Gastrocnemius medialis (tissue), 4 donors: ENCODE measurements at regions not wholly inside any gene's neighbourhood (a gene's known extent, or its start where the extent isn't known, plus 50 kb on each side); places are given as distances from the start of the nearest gene placed in this dataset.
A peak's percentile ranks its signal among the peaks of the same experiment; 100 is the strongest.
"Not testable (repeated sequence)": the region's sequence is repeated elsewhere in the genome, so short reads cannot be mapped to it uniquely, and the experiment has no call there.

ENCODE experiments used
- ATAC-seq, 2 donors: fragments of 150-250 bp; one replicate each; pipeline ENCODE4 v1.9.1; 2016
- DNase-seq, 2 donors: peaks; one replicate each; pipeline ENCODE4 v3.0.0-alpha.2; 2019
- H3K27ac ChIP-seq, 4 donors: fragments of 200-600 bp; sonication (generic); 1 replicate in 1 of 4; 2 replicates in 3 of 4; pipeline ENCODE4 v1.5.1; 2016 to 2018; ENCODE audit warnings: mild to moderate bottlenecking in 2 of 4, moderate library complexity in 1 of 4
- H3K27me3 ChIP-seq, 3 donors: fragments of 200-600 bp; sonication (generic) in 2 of 3; 1 replicate in 1 of 3; 2 replicates in 2 of 3; pipeline versions ENCODE4 v1.5.1 to v1.6.0; 2016 to 2019; ENCODE audit warnings: mild to moderate bottlenecking in 1 of 3, moderate library complexity in 1 of 3
- H3K36me3 ChIP-seq, 2 donors: fragments of 200-600 bp; sonication (generic) in 1 of 2; one replicate each; pipeline ENCODE4 v1.5.1; 2017 to 2018
- H3K4me1 ChIP-seq, 2 donors: fragments of 200-600 bp; sonication (generic) in 1 of 2; one replicate each; pipeline ENCODE4 v1.5.1; 2016 to 2017; ENCODE audit warnings: mild to moderate bottlenecking in 2 of 2
- H3K4me3 ChIP-seq, 4 donors: fragments of 200-600 bp; sonication (generic) in 3 of 4; 1 replicate in 1 of 4; 2 replicates in 3 of 4; pipeline ENCODE4 v1.5.1; 2016 to 2019; ENCODE audit warnings: mild to moderate bottlenecking in 2 of 4
- H3K9me3 ChIP-seq, 3 donors: fragments of 200-600 bp; sonication (generic) in 2 of 3; 1 replicate in 1 of 3; 2 replicates in 2 of 3; pipeline ENCODE4 v1.5.1; 2016 to 2019
- POLR2A ChIP-seq, 2 donors: fragments of 450-650 bp; IDR thresholded peaks; one replicate each; pipeline ENCODE4 v1.6.1; 2017; ENCODE audit warnings: antibody characterized with exemption in 2 of 2, mild to moderate bottlenecking in 2 of 2, moderate library complexity in 2 of 2
- in situ Hi-C, 4 donors: fragments of 200-750 bp; cut with MboI; loops; one replicate each; pipeline versions ENCODE4 v1.15.0 to v1.8.0; 2017; ENCODE audit warnings: low sequenced_read_pairs in 4 of 4
- intact Hi-C: fragments of 100-400 bp; cut with DNase I; formaldehyde crosslinking; loops from one replicate; pipeline ENCODE4 v1.15.1; 2023; ENCODE audit warnings: low total_unique reads
- TF ChIP-seq, protein P1 (sequence below), 5 experiments: fragments of 450-650 bp in 3 of 5; fragments of 200-600 bp in 2 of 5; sonication (generic) in 2 of 5; IDR thresholded peaks in 4 of 5; conservative IDR thresholded peaks in 1 of 5; 1 replicate in 4 of 5; 2 replicates in 1 of 5; pipeline ENCODE4 v1.5.1; 2016 to 2019; ENCODE audit warnings: antibody characterized with exemption in 5 of 5, mild to moderate bottlenecking in 3 of 5, moderate library complexity in 3 of 5

DNA sequence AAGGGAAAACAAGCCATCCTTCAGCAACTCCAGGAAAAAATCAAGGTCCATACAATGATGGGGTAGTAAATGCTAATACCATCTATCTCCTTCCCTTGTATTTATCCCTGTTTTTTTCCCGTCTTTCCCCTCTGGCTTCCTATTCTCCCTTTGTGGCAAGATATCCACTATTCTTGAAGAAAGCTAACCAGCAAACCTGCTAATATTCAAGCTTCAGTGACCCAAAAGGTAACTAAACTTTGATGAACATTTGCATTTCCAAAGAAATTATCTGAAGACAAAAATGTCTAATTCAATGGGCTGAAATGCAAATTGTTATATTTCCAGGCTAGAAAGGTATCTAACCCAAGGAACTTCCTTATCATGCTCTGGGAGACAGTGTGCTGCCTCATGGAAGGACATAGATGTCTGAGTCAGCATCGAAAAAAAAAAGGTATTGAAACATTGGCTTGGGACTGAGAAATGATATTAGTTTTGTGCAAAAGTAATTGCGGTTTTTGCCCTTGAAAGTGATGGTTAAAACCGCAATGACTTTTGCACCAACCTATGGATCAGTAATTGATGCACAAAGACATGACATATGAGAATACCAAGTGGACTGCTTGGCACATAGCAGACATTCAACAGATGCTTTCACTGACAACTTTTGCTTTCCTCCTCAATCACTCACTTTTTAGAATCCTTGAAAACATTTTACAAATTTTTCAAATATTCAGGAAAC is 63.7 kb upstream of the HNMT start:
- H3K4me3 ChIP-seq = no peak overlapping the region
- no peaks in the 10 kb centered on the region for H3K9me3 ChIP-seq
- no peaks in the 10 kb centered on the region for H3K4me1 ChIP-seq
- H3K27me3 ChIP-seq = no peaks in the 10 kb centered on the region
- in situ Hi-C loops = loop anchor here in 2 of 4 donors (25.0 kb wide), 2 partner anchors 487 to 937 kb away; no protein-coding TSS in a partner anchor
- H3K36me3 ChIP-seq = no peaks in the 10 kb centered on the region
- DNase-seq = no peak
- no peak for TF ChIP-seq POLR2A (IDR thresholded peaks at IDR 0.05)
- TF ChIP-seq, protein P1, sequence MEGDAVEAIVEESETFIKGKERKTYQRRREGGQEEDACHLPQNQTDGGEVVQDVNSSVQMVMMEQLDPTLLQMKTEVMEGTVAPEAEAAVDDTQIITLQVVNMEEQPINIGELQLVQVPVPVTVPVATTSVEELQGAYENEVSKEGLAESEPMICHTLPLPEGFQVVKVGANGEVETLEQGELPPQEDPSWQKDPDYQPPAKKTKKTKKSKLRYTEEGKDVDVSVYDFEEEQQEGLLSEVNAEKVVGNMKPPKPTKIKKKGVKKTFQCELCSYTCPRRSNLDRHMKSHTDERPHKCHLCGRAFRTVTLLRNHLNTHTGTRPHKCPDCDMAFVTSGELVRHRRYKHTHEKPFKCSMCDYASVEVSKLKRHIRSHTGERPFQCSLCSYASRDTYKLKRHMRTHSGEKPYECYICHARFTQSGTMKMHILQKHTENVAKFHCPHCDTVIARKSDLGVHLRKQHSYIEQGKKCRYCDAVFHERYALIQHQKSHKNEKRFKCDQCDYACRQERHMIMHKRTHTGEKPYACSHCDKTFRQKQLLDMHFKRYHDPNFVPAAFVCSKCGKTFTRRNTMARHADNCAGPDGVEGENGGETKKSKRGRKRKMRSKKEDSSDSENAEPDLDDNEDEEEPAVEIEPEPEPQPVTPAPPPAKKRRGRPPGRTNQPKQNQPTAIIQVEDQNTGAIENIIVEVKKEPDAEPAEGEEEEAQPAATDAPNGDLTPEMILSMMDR (IDR thresholded peaks at IDR 0.05 in 4 of 5, conservative IDR thresholded peaks at IDR 0.05 in 1 of 5) = no peak
- H3K27ac ChIP-seq = no peak overlapping the region
- intact Hi-C loops = no loop called here
- ATAC-seq = no peak

DNA sequence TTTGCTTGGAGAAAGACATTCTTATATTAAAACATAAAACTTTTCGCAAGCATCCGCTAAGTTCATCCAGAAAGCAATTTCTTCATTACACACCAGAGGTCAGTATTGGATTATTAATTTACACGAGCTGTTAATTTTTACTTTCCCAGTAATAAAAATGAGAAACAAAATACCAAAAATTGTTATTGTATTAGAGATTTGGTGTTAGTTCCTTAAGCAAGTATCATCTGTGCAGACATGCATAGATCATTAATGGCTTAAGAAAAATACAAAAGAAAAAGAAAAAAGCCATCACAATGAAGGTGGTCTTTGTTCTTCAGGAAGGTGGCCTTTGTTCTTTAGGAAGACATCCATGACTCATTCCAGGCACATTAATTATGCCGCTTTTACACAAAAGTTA is 53.6 kb upstream of the HNMT start:
- Histone ChIP-seq H3K27ac (no peak overlapping the region), H3K27me3 (no peaks in the 10 kb centered on the region), H3K4me1 (no peaks in the 10 kb centered on the region), H3K9me3 (no peaks in the 10 kb centered on the region), H3K4me3 (no peak overlapping the region), H3K36me3 (no peaks in the 10 kb centered on the region)
- TF ChIP-seq POLR2A (IDR thresholded peaks at IDR 0.05) = no peak
- TF ChIP-seq, protein P1 (IDR thresholded peaks at IDR 0.05 in 4 of 5, conservative IDR thresholded peaks at IDR 0.05 in 1 of 5) = peak in 4 of 5 experiments; percentile 33 to 54 (median 46)
- no peak for ATAC-seq
- in situ Hi-C loops (loop anchor here (10.0 to 25.0 kb wide), 4 partner anchors 477 to 927 kb away; partner anchors contain the start of gene NXPH2 (in 1 of the 4)), intact Hi-C loops (loop anchor here (10.0 kb wide), 1 partner anchor 464 kb away; no protein-coding TSS in a partner anchor)
- no peak for DNase-seq

DNA sequence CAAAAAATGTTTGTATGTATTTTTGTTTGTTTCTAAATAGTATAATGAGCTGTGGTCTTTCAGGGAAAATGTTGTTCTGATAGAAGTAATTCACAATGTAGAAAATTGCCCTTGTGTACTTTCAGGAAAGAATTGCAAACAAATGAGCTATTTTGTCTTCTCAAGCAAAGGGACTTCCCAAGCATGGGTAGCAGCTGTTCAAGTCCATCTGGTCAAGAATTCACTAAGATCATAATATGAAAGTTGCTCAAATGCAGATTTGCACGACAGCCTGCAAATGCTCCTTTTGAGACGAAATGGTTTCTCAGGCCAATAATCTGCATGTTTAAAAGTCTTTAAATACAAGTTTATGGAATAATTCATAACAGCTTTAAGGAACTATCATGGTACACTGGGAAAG is 51.9 kb upstream of the HNMT start:
- no peak overlapping the region for H3K4me3 ChIP-seq
- no peaks in the 10 kb centered on the region for H3K27me3 ChIP-seq
- no peaks in the 10 kb centered on the region for H3K9me3 ChIP-seq
- no peak for DNase-seq
- no peak for ATAC-seq
- in situ Hi-C loops (loop anchor here (10.0 to 25.0 kb wide), 4 partner anchors 475 to 925 kb away; partner anchors contain the start of gene NXPH2 (in 1 of the 4)), intact Hi-C loops (loop anchor here (10.0 kb wide), 1 partner anchor 462 kb away; no protein-coding TSS in a partner anchor)
- TF ChIP-seq POLR2A (IDR thresholded peaks at IDR 0.05) = no peak
- TF ChIP-seq, protein P1 (IDR thresholded peaks at IDR 0.05 in 4 of 5, conservative IDR thresholded peaks at IDR 0.05 in 1 of 5) = no peak
- H3K27ac ChIP-seq = no peak overlapping the region
- H3K4me1 ChIP-seq = no peaks in the 10 kb centered on the region
- no peaks in the 10 kb centered on the region for H3K36me3 ChIP-seq

DNA sequence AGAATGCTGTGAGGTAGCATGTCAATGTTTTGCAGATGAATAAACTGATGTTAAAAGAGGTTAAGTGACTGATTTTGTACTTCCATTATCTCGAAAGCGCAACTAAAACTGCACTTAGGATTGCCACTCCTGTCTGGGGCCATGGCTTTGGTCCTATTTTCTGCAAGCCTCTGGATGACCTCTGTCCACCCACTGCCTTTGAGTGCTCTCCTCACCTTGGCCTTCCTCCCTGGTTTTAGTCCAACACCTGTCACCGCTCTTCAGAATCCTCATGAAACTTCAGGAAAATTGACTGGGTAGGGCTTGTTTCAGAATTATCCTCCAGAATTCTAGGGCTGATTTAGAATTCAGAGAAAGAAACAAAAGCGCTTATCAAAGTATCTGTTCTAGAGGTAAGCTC is 51.1 kb upstream of the HNMT start:
- Histone ChIP-seq H3K4me1 (no peaks in the 10 kb centered on the region), H3K9me3 (no peaks in the 10 kb centered on the region), H3K27me3 (no peaks in the 10 kb centered on the region), H3K4me3 (no peak overlapping the region), H3K36me3 (no peaks in the 10 kb centered on the region), H3K27ac (no peak overlapping the region)
- intact Hi-C loops = loop anchor here (10.0 kb wide), 1 partner anchor 462 kb away; no protein-coding TSS in a partner anchor
- DNase-seq = no peak
- no peak for TF ChIP-seq POLR2A (IDR thresholded peaks at IDR 0.05)
- TF ChIP-seq, protein P1 (IDR thresholded peaks at IDR 0.05 in 4 of 5, conservative IDR thresholded peaks at IDR 0.05 in 1 of 5) = no peak
- in situ Hi-C loops = loop anchor here (10.0 to 25.0 kb wide), 4 partner anchors 474 to 924 kb away; partner anchors contain the start of gene NXPH2 (in 1 of the 4)
- no peak for ATAC-seq

DNA sequence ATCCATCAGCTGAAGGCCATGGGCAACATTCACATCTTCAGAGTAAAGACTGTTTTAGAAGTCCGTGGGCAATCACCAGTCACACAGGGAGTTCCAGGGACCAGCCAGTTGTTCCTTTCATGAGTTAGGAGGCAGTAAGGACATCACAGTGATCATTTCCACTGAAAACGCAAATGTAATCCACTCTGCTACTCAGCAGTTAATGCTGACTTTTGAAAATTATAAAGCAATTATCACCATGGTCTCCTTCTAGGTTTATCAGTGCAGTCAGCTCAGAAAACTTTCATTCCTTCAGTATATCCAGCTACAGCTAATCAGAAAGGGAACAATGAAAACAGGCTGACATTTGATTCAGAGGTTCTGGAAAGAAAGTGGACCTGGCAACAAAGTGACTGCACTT is 50.6 kb upstream of the HNMT start:
- H3K9me3 ChIP-seq, H3K27ac ChIP-seq, H3K4me3 ChIP-seq, DNase-seq, H3K36me3 ChIP-seq, H3K27me3 ChIP-seq, ATAC-seq, H3K4me1 ChIP-seq: not testable (repeated sequence)
- intact Hi-C loops = loop anchor here (10.0 kb wide), 1 partner anchor 461 kb away; no protein-coding TSS in a partner anchor
- in situ Hi-C loops = loop anchor here (10.0 to 25.0 kb wide), 4 partner anchors 474 to 924 kb away; partner anchors contain the start of gene NXPH2 (in 1 of the 4)
